ENCODE measurements at regions not wholly inside any gene's neighbourhood (a gene's known extent, or its start where the extent isn't known, plus 50 kb on each side); places are given as distances from the start of the nearest gene placed in this dataset.
"Not testable (repeated sequence)": the region's sequence is repeated elsewhere in the genome, so short reads cannot be mapped to it uniquely, and the experiment has no call there.

DNA sequence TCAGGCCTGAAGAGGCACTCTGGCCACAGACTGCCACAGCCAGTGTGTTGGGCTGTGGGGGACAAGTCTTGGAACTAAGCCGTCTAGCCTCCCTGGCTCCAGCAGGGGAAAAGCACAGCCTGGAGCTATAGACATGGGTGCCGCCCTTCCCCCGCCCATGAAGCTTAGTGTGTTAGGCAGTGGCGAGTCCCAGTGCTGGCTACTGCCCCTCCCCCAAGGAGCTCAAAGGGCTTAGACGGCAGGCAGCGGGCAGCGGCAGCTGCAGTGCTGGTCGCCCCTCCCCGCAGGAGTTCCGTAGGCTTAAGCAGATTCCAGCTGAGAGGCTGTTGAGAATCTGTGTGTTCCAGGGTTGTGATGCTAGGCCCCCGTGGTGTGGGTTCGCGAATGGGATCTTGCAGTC, 135.8 kb upstream of the RORA start (continued):
- no peak for TF ChIP-seq CEBPB (IDR thresholded peaks at IDR 0.05; ENCODE audit: borderline replicate concordance in 1 of 2, low read depth in 2 of 2, low read length in 2 of 2)
- TF ChIP-seq BCL11A (IDR thresholded peaks at IDR 0.05; ENCODE audit: low read depth, low read length): no peak
- TF ChIP-seq, protein P1, sequence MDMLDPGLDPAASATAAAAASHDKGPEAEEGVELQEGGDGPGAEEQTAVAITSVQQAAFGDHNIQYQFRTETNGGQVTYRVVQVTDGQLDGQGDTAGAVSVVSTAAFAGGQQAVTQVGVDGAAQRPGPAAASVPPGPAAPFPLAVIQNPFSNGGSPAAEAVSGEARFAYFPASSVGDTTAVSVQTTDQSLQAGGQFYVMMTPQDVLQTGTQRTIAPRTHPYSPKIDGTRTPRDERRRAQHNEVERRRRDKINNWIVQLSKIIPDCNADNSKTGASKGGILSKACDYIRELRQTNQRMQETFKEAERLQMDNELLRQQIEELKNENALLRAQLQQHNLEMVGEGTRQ (IDR thresholded peaks at IDR 0.05; ENCODE audit: borderline replicate concordance, low read depth, low read length): no peak
- TF ChIP-seq STAT1 (conservative IDR thresholded peaks at IDR 0.05): no peak
- no peak for TF ChIP-seq RBBP5 (conservative IDR thresholded peaks at IDR 0.05)

DNA sequence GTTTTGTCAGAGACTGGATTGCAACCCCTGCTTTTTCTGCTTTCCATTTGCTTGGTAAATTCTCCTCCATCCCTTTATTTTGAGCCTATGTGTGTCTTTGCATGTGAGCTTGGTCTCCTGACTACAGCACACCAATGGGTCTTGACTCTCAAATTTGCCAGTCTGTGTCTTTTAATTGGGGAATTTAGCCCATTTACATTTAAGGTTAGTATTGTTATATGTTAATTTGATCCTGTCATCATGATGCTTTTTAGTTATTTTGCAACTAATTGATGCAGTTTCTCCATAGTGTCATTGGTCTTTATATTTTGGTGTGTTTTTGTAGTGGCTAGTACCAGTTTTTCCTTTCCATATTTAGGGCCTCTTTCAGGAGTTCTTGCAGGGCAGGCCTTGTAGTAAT, 133.8 kb upstream of the RORA start:
- H3K9me3 ChIP-seq (replicated peaks; ENCODE audit: control insufficient read depth, insufficient read depth, low read length); SMC1A ChIA-PET (ENCODE audit: uncharacterized antibody, unreplicated experiment); H3K9ac ChIP-seq (ENCODE audit: control insufficient read depth, insufficient read depth, low read length); CTCF ChIA-PET; H3K36me3 ChIP-seq (ENCODE audit: control insufficient read depth in 2 of 2, insufficient read depth in 2 of 2, low read length in 1 of 2); intact Hi-C loops (cut with micrococcal nuclease; ENCODE audit: unreplicated experiment); H3K4me2 ChIP-seq (ENCODE audit: control insufficient read depth, insufficient read depth); H3K27me3 ChIP-seq (replicated peaks in 1 of 2; ENCODE audit: control insufficient read depth in 2 of 2, insufficient read depth in 2 of 2, low read length in 1 of 2); RAD21 ChIA-PET (ENCODE audit: unreplicated experiment); FAIRE-seq; ATAC-seq; H3K4me3 ChIP-seq; H3K27ac ChIP-seq (ENCODE audit: control insufficient read depth, insufficient read depth); H3K79me2 ChIP-seq (ENCODE audit: control insufficient read depth, insufficient read depth, low read length); H3K4me1 ChIP-seq (ENCODE audit: control insufficient read depth, insufficient read depth, low read length); in situ Hi-C loops (cut with MboI); H2AFZ ChIP-seq (ENCODE audit: control insufficient read depth, low read depth, low read length); H4K20me1 ChIP-seq (ENCODE audit: control insufficient read depth, insufficient read depth); DNase-seq (ENCODE audit: low read depth, low spot score); POLR2A ChIA-PET; BruUV-seq (replicated peaks): not testable (repeated sequence)

DNA sequence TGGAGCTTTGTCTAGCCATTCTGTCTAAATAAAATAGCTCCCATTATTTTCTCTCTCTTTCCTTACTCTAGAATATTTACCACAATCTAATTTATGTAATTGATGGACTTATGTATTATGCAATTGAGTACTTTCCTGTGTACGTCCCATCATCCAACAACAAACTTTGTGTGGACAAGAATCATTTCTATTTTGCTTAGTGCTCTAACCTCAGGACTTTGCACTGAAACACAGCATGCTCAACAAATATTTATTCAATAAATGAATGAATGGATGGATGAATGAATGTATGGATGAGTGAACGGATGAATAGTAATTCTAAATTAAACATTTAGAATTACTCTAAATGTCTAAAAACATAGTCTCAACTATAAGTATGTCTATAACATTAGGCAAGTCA, 115.2 kb upstream of the RORA start:
- no TSS peak for BruUV-seq (replicated peaks)
- Histone ChIP-seq H3K9me3 (replicated peaks; ENCODE audit: control insufficient read depth, insufficient read depth, low read length) (no peaks in the 10 kb centered on the region), H3K4me2 (ENCODE audit: control insufficient read depth, insufficient read depth) (no peak overlapping the region), H3K27ac (ENCODE audit: control insufficient read depth, insufficient read depth) (no peak overlapping the region), H3K79me2 (ENCODE audit: control insufficient read depth, insufficient read depth, low read length) (no peaks in the 10 kb centered on the region), H4K20me1 (ENCODE audit: control insufficient read depth, insufficient read depth) (no peaks in the 10 kb centered on the region), H3K27me3 (replicated peaks in 1 of 2; ENCODE audit: control insufficient read depth in 2 of 2, insufficient read depth in 2 of 2, low read length in 1 of 2) (no peaks in the 10 kb centered on the region), H3K36me3 (ENCODE audit: control insufficient read depth in 2 of 2, insufficient read depth in 2 of 2, low read length in 1 of 2) (no peaks in the 10 kb centered on the region), H3K4me1 (ENCODE audit: control insufficient read depth, insufficient read depth, low read length) (no peaks in the 10 kb centered on the region), H3K9ac (ENCODE audit: control insufficient read depth, insufficient read depth, low read length) (no peak overlapping the region), H2AFZ (ENCODE audit: control insufficient read depth, low read depth, low read length) (no peak overlapping the region), H3K4me3 (no peak overlapping the region)
- in situ Hi-C loops (cut with MboI) (no loop called here), intact Hi-C loops (cut with micrococcal nuclease; ENCODE audit: unreplicated experiment) (loop anchor here (10.0 kb wide), 1 partner anchor 59 kb away; no protein-coding TSS in a partner anchor)
- ChIA-PET SMC1A (ENCODE audit: uncharacterized antibody, unreplicated experiment) (no interaction called here), RAD21 (ENCODE audit: unreplicated experiment) (no interaction called here), CTCF (no interaction called here), POLR2A (no interaction called here)
- no peak for DNase-seq (ENCODE audit: low read depth, low spot score)
- ATAC-seq: no peak
- WGBS (ENCODE audit: insufficient coverage, insufficient replicate concordance, low lambda C conversion rate, missing lambda C conversion rate): 2% methylated on average over 2 of the region's 2 CpGs
- no peak for FAIRE-seq
- TF ChIP-seq SMARCA5 (IDR thresholded peaks at IDR 0.05) (no peak), IRF4 (IDR thresholded peaks at IDR 0.05; ENCODE audit: low read depth, low read length) (no peak), HCFC1 (IDR thresholded peaks at IDR 0.05; ENCODE audit: low read length) (no peak), NFXL1 (IDR thresholded peaks at IDR 0.05; ENCODE audit: borderline replicate concordance) (no peak), ZNF622 (IDR thresholded peaks at IDR 0.05) (no peak), YBX1 (IDR thresholded peaks at IDR 0.05) (no peak), PAX5 (IDR thresholded peaks at IDR 0.05; ENCODE audit: borderline replicate concordance, low read depth, low read length) (no peak), NR2C1 (IDR thresholded peaks at IDR 0.05) (no peak), LARP7 (IDR thresholded peaks at IDR 0.05) (no peak), HDGF (IDR thresholded peaks at IDR 0.05) (no peak)
- TF ChIP-seq, protein P2, sequence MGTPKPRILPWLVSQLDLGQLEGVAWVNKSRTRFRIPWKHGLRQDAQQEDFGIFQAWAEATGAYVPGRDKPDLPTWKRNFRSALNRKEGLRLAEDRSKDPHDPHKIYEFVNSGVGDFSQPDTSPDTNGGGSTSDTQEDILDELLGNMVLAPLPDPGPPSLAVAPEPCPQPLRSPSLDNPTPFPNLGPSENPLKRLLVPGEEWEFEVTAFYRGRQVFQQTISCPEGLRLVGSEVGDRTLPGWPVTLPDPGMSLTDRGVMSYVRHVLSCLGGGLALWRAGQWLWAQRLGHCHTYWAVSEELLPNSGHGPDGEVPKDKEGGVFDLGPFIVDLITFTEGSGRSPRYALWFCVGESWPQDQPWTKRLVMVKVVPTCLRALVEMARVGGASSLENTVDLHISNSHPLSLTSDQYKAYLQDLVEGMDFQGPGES (IDR thresholded peaks at IDR 0.05): no peak
- TF ChIP-seq, protein P3, sequence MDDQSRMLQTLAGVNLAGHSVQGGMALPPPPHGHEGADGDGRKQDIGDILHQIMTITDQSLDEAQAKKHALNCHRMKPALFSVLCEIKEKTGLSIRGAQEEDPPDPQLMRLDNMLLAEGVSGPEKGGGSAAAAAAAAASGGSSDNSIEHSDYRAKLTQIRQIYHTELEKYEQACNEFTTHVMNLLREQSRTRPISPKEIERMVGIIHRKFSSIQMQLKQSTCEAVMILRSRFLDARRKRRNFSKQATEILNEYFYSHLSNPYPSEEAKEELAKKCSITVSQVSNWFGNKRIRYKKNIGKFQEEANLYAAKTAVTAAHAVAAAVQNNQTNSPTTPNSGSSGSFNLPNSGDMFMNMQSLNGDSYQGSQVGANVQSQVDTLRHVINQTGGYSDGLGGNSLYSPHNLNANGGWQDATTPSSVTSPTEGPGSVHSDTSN (IDR thresholded peaks at IDR 0.05; ENCODE audit: insufficient replicate concordance, low read depth, low read length): no peak
